AG09319 (cell line): ENCODE measurements at regions not wholly inside any gene's neighbourhood (a gene's known extent, or its start where the extent isn't known, plus 50 kb on each side); places are given as distances from the start of the nearest gene placed in this dataset.
A peak's percentile ranks its signal among the peaks of the same experiment; 100 is the strongest.
"Not testable (repeated sequence)": the region's sequence is repeated elsewhere in the genome, so short reads cannot be mapped to it uniquely, and the experiment has no call there.

Experiments used
- DNase-seq: peaks from one replicate; pipeline ENCODE4 v3.0.0-alpha.2; 2010; ENCODE audit warnings: low read depth; ENCODE audit errors: extremely low read depth
- CTCF ChIP-seq: IDR thresholded peaks from 2 replicates; pipeline ENCODE4 v1.5.1; 2011; ENCODE audit warnings: low read depth, mild to moderate bottlenecking, inconsistent platforms, low read length, moderate library complexity

GRCh38 chr6:56875523-56875922 is 79.4 kb upstream of the BEND6 start:
- no peak for DNase-seq
- no peak for TF ChIP-seq CTCF

DNA sequence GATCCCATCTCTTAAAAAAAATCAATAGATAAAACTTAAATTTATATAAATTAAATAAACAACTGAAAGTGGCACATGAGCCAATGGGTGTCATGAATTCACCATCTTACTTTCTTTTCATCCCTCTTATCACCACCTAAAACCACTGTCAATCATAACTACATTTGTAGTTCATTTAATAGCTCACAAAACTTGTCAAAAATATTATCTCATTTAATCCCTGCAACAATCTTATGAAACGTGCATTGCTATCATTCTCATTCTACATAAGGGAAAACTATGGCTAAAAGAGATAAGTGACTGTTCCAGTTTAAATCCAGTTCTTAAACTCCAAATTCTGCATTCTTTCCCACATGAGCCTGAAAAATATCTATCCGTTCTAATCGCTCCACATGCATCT is 80.6 kb upstream of the BEND6 start:
- TF ChIP-seq CTCF: no peak
- DNase-seq: no peak

DNA sequence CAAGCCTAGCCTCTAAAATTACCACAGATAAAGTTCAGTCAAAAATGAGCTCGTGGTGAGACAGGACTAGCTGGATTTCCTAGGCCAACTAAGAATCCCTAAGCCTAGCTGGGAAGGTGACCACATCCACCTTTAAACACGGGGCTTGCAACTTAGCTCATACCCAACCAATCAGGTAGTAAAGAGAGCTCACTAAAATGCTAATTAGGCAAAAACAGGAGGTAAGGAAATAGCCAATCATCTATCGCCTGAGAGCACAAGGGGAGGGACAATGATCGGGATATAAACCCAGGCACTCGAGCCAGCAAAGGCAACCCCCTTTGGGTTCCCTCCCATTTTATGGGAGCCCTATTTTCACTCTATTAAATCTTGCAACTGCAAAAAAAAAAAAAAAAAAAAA is 84.9 kb upstream of the BEND6 start:
- not testable (repeated sequence) for DNase-seq

DNA sequence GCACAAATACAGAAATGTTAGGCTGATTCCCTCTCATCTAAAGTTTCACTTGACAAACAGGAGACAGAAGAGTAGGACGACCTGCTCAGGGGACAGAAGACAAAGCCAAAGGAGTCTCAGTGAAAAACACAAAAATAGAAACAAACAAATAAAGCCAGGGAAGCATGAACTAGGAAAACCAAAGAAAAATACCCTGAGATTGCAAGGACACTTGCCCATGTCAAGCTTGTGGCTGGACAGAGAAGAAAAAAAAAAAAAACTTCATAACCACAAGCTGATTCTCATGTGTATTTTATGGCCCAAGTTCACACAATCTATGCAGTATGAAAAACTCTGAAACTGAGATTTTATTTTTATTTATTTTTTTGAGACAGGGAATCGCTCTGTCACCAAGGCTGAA is 85.6 kb upstream of the BEND6 start:
- TF ChIP-seq CTCF: no peak
- no peak for DNase-seq

DNA sequence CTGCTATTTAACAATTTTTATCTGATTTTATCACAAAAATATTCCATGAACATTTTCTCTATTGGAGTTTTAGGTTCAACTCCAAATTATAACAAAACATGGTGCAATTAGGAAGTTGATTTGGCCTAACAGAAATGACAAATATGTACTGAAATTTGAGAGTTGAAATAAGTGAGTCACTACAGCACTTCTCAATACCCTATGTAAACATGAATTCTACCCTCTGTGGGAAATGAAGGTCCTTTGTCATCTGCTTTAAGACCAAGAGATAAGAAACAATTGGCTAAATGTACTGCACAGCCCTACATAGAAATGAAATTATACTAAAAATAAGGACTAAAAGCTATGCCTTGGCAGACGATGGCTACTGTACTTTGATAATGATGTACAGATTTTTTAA is 86.2 kb upstream of the BEND6 start:
- no peak for TF ChIP-seq CTCF

GRCh38 chr6:56866917-56867522 is 87.9 kb upstream of the BEND6 start:
- no peak for TF ChIP-seq CTCF
- DNase-seq: no peak

More for the DNA sequence above, 86.2 kb upstream of the BEND6 start:
- peak; percentile 68 for DNase-seq

DNA sequence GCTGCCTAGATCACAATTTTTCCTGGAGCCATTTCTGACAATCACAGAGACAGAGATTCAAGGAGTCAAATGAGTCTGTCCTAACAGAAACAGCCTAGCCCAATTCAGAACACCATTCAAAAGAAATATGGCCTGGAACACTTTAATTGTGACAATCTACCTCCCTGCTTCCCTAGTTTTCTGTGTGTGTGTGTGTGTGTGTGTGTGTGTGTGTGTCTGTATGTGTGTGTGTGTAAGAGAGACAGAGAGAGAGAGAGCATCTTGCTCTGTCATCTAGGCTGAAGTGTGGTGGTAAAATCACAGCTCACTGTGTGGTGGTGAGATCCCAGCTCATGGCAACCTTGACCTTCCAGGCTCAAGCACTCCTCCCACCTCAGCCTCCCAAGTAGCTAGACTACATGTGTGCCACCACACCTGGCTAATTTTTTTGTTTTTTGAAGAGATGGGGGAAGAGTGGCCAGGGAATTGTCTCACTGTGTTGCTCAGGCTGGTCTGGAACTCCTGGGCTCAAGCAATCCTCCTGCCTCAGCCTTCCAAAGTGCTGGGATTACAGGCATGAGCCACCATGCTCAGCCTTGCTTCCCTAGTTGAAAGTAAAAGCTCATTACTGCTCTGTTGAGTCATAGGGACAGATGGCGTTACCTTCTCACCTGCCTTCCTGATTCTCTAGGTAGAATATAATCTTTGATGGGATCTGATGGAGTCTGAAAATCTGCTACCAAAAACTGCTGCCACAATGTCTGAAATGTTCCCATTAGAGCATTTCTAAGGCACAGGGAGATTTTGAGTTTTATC is 89.6 kb upstream of the BEND6 start:
- DNase-seq: no peak
- no peak for TF ChIP-seq CTCF
